ENCODE measurements at regions not wholly inside any gene's neighbourhood (a gene's known extent, or its start where the extent isn't known, plus 50 kb on each side); places are given as distances from the start of the nearest gene placed in this dataset.

DNA sequence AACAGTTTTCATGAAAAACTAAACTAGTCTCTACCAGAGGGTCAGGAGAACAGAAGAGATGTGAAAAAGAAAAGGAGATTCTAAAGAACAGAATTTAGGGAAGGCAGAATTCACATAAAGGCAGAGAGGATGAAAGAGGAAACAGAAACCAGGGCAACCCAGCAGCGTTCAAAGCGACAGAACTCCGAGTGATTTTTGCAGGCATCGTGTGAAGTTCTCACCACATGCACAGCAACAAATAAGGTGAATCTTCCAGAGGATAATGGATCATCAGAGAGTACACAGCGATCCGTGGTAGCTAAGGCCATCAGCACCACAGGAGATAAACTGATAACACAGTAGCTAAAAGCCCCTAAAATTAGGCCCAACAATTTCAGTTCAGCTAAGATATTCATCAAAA, 250.8 kb upstream of the THBS1 start:
- TF ChIP-seq, protein P1, sequence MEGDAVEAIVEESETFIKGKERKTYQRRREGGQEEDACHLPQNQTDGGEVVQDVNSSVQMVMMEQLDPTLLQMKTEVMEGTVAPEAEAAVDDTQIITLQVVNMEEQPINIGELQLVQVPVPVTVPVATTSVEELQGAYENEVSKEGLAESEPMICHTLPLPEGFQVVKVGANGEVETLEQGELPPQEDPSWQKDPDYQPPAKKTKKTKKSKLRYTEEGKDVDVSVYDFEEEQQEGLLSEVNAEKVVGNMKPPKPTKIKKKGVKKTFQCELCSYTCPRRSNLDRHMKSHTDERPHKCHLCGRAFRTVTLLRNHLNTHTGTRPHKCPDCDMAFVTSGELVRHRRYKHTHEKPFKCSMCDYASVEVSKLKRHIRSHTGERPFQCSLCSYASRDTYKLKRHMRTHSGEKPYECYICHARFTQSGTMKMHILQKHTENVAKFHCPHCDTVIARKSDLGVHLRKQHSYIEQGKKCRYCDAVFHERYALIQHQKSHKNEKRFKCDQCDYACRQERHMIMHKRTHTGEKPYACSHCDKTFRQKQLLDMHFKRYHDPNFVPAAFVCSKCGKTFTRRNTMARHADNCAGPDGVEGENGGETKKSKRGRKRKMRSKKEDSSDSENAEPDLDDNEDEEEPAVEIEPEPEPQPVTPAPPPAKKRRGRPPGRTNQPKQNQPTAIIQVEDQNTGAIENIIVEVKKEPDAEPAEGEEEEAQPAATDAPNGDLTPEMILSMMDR (conservative IDR thresholded peaks at IDR 0.05): no peak
- peaks cover 13% of the 10 kb centered on the region for H3K4me1 Mint-ChIP-seq (ENCODE audit: unreplicated experiment)
- no peak overlapping the region for H3K4me3 Mint-ChIP-seq
- H3K36me3 Mint-ChIP-seq: no peaks in the 10 kb centered on the region
- peaks cover 29% of the 10 kb centered on the region for H3K27me3 Mint-ChIP-seq
- no peak for DNase-seq (ENCODE audit: extremely low spot score, unreplicated experiment)
- H3K9me3 Mint-ChIP-seq: peaks cover 4% of the 10 kb centered on the region
- H3K27ac Mint-ChIP-seq: no peak overlapping the region

DNA sequence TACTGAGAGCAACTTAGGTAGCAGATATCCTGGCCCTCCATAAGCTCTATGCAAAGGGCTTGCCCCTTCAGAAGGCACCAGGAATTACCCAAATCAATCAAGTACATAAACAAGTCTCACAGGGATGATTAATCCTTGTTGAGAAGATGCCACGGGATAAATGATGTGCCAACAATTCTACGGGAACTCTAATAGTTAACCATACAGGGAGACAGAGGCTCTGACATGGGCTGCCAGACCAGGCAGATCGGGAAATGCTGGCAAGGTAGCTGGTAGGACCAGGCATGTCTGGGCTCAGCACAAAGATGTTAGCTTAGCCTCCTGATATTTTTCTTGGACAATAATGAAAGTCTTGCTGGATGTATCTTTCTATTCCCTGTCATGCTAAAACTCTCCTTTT, 249.3 kb upstream of the THBS1 start:
- TF ChIP-seq, protein P1 (conservative IDR thresholded peaks at IDR 0.05): no peak
- Mint-ChIP-seq H3K36me3 (no peaks in the 10 kb centered on the region), H3K27me3 (peaks cover 33% of the 10 kb centered on the region), H3K27ac (no peak overlapping the region), H3K4me1 (ENCODE audit: unreplicated experiment) (peaks cover 16% of the 10 kb centered on the region), H3K4me3 (no peak overlapping the region), H3K9me3 (peaks cover 4% of the 10 kb centered on the region)
- no peak for DNase-seq (ENCODE audit: extremely low spot score, unreplicated experiment)

DNA sequence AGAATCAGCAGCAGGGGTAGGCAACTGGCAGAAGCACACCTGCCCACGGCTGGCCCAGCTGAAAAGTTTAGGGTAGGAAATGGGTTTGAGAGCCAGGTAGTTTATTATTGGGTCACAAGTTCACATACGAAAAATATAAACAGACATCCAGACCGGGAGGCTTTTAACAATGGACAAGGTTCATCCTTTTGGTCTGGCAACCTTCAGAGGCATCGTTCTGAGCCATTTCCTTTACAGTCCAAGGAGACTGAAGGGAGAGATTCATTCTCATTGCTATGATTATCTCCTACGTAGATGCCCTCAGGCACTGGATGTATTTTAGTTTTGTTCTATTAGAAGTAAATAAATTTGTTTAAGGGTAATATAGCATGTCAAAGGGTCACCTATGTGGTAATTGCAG, 248.0 kb upstream of the THBS1 start:
- Mint-ChIP-seq H3K27ac (no peak overlapping the region), H3K36me3 (no peaks in the 10 kb centered on the region), H3K27me3 (peaks cover 34% of the 10 kb centered on the region), H3K4me3 (no peak overlapping the region), H3K4me1 (ENCODE audit: unreplicated experiment) (peaks cover 10% of the 10 kb centered on the region), H3K9me3 (no peaks in the 10 kb centered on the region)
- DNase-seq (ENCODE audit: extremely low spot score, unreplicated experiment): no peak
- TF ChIP-seq, protein P1 (conservative IDR thresholded peaks at IDR 0.05): no peak

DNA sequence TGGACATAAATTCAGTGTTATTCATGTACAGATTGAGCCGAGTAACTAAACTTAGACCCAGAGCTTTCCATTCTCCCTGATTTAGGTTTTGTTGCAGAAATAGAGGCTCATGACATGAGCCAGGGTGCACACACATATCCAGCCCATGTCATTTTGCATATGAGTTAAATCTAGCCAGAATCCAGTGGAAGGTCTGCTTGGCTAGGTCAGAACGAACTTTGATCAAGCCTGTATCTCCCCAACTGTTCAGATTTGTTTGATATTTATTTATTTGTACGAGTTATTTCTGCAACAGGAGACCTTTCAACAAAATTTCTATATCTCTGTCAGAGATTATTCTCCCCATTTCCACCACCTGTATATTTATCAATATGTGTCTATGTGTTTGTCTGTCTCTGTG, 247.5 kb upstream of the THBS1 start:
- H3K9me3 Mint-ChIP-seq: no peaks in the 10 kb centered on the region
- TF ChIP-seq, protein P1 (conservative IDR thresholded peaks at IDR 0.05): no peak
- peaks cover 14% of the 10 kb centered on the region for H3K4me1 Mint-ChIP-seq (ENCODE audit: unreplicated experiment)
- no peak overlapping the region for H3K27ac Mint-ChIP-seq
- H3K36me3 Mint-ChIP-seq: no peaks in the 10 kb centered on the region
- no peak for DNase-seq (ENCODE audit: extremely low spot score, unreplicated experiment)
- H3K27me3 Mint-ChIP-seq: peaks cover 37% of the 10 kb centered on the region
- H3K4me3 Mint-ChIP-seq: no peak overlapping the region

DNA sequence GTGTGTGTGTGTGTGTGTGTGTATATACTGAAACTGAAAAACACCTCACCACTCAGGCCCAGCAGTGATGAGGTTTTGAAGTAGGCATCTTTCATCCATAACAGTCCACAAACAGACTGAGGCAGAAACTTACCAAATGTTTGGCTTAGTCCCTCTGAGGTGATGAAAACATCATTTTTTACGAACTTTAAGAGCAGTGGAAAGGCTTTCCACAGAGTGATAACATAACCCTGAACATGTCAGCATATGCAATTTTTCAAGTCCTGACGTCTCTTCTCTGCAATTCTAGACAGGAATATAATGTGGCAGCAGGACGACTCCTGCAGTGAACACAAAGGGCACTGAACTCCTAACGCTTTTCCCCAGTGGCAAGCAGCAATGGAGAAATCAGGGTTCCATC, 247.0 kb upstream of the THBS1 start:
- Mint-ChIP-seq H3K4me3 (no peak overlapping the region), H3K27ac (no peak overlapping the region), H3K27me3 (peaks cover 42% of the 10 kb centered on the region), H3K9me3 (no peaks in the 10 kb centered on the region), H3K36me3 (no peaks in the 10 kb centered on the region), H3K4me1 (ENCODE audit: unreplicated experiment) (peaks cover 14% of the 10 kb centered on the region)
- TF ChIP-seq, protein P1 (conservative IDR thresholded peaks at IDR 0.05): no peak
- DNase-seq (ENCODE audit: extremely low spot score, unreplicated experiment): no peak

DNA sequence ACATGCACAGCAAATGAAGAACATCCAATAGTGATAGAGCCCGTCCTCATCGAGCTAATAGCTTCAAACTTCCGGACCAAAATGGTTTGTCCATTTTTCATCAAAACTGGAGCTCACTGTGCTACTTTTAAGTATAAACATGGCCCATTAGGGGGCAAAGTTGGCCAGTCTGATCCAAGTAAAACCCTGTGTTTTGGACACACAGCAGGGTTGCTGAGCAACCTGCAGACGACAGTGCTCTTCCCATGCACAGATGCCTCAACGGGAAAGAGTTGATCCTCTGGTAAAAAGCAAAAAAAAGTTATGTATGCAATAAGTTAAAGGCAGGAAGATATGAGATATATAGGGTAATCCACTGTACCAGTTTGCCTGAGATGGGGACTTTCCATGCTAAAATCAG, 244.0 kb upstream of the THBS1 start:
- no peaks in the 10 kb centered on the region for H3K9me3 Mint-ChIP-seq

More for the DNA sequence above, 244.0 kb upstream of the THBS1 start:
- TF ChIP-seq, protein P1 (conservative IDR thresholded peaks at IDR 0.05): no peak
- DNase-seq (ENCODE audit: extremely low spot score, unreplicated experiment): no peak
- H3K27ac Mint-ChIP-seq: no peak overlapping the region
- H3K27me3 Mint-ChIP-seq: peaks cover 46% of the 10 kb centered on the region
- peaks cover 9% of the 10 kb centered on the region for H3K4me1 Mint-ChIP-seq (ENCODE audit: unreplicated experiment)
- H3K36me3 Mint-ChIP-seq: no peaks in the 10 kb centered on the region
- H3K4me3 Mint-ChIP-seq: no peak overlapping the region
